HG03575 (cell line): ENCODE measurements at regions not wholly inside any gene's neighbourhood (a gene's known extent, or its start where the extent isn't known, plus 50 kb on each side); places are given as distances from the start of the nearest gene placed in this dataset.
"Not testable (repeated sequence)": the region's sequence is repeated elsewhere in the genome, so short reads cannot be mapped to it uniquely, and the experiment has no call there.

Experiments
- ATAC-seq: cut with Tn5 transposase; IDR thresholded peaks from one replicate; pipeline ENCODE4 v1.9.1; 2021; ENCODE audit not compliant: unreplicated experiment, insufficient number of reproducible peaks, low FRiP score; ENCODE audit errors: extremely low read depth

GRCh38 chr10:61217851-61218565, 235.2 kb downstream of the TMEM26 start:
- no peak for ATAC-seq

- no peak for ATAC-seq
Observed at GRCh38 chr10:61215246-61215645, 237.9 kb downstream of the TMEM26 start.

- ATAC-seq: no peak
Observed at GRCh38 chr10:61211468-61211867, 241.7 kb downstream of the TMEM26 start.

GRCh38 chr10:61197057-61197456, 253.1 kb upstream of the RHOBTB1 start:
- no peak for ATAC-seq

GRCh38 chr10:61195211-61195610, 251.2 kb upstream of the RHOBTB1 start:
- ATAC-seq: no peak

GRCh38 chr10:61192589-61192988, 248.6 kb upstream of the RHOBTB1 start:
- ATAC-seq: not testable (repeated sequence)

GRCh38 chr10:61192042-61192441, 248.1 kb upstream of the RHOBTB1 start:
- ATAC-seq: no peak

- ATAC-seq: no peak
Observed at GRCh38 chr10:61189912-61190311, 245.9 kb upstream of the RHOBTB1 start.

- ATAC-seq: no peak
Observed at GRCh38 chr10:61188691-61189090, 244.7 kb upstream of the RHOBTB1 start.

GRCh38 chr10:61188101-61188500, 244.1 kb upstream of the RHOBTB1 start:
- no peak for ATAC-seq

- no peak for ATAC-seq
Observed at GRCh38 chr10:61187601-61188000, 243.6 kb upstream of the RHOBTB1 start.

GRCh38 chr10:61186408-61186807, 242.4 kb upstream of the RHOBTB1 start:
- ATAC-seq: no peak

- no peak for ATAC-seq
Observed at GRCh38 chr10:61184429-61184828, 240.4 kb upstream of the RHOBTB1 start.

GRCh38 chr10:61183967-61184366, 240.0 kb upstream of the RHOBTB1 start:
- no peak for ATAC-seq

GRCh38 chr10:61181832-61182231, 237.8 kb upstream of the RHOBTB1 start:
- ATAC-seq: no peak

GRCh38 chr10:61179771-61180170, 235.8 kb upstream of the RHOBTB1 start:
- no peak for ATAC-seq

- no peak for ATAC-seq
Observed at GRCh38 chr10:61176424-61176823, 232.4 kb upstream of the RHOBTB1 start.

- no peak for ATAC-seq
Observed at GRCh38 chr10:61175316-61175715, 231.3 kb upstream of the RHOBTB1 start.

- no peak for ATAC-seq
Observed at GRCh38 chr10:61173450-61173849, 229.5 kb upstream of the RHOBTB1 start.

GRCh38 chr10:61172182-61172926, 228.4 kb upstream of the RHOBTB1 start:
- no peak for ATAC-seq
